A673 (cell line): ENCODE measurements at regions not wholly inside any gene's neighbourhood (a gene's known extent, or its start where the extent isn't known, plus 50 kb on each side); places are given as distances from the start of the nearest gene placed in this dataset.

Experiments used
- BruUV-seq: library from RNA; stranded (reverse); fragments of 400-500 nt; replicated peaks from 2 replicates; lab custom pipeline; 2021; lab: Mats Ljungman, UMichigan
- CTCF ChIA-PET: fragments of 300-600 bp; sonication (Branson Sonifier 250); formaldehyde crosslinking; loops from one replicate; lab custom pipeline; 2022; ENCODE audit warnings: antibody characterized with exemption; lab: Charles Lee
- POLR2A ChIA-PET: fragments of 300-600 bp; sonication (Branson Sonifier 250); formaldehyde crosslinking; loops from one replicate; lab custom pipeline; 2022; ENCODE audit warnings: antibody characterized with exemption; ENCODE audit not compliant: low non-redundant PET; lab: Charles Lee
- DNase-seq: peaks from one replicate; pipeline ENCODE4 v3.0.0-alpha.2; 2015; ENCODE audit warnings: low spot score
- H3K27ac ChIP-seq: fragments of 200-600 bp; sonication (generic); 2 replicates; pipeline ENCODE4 v1.5.1; 2016; ENCODE audit warnings: mixed run types, low read depth, mild to moderate bottlenecking, mixed read lengths, antibody characterized with exemption, low read length; ENCODE audit not compliant: poor library complexity, severe bottlenecking
- H3K27me3 ChIP-seq: fragments of 200-600 bp; sonication (generic); replicated peaks from 2 replicates; pipeline ENCODE4 v1.6.1; 2017; ENCODE audit warnings: mixed run types, low read depth, mild to moderate bottlenecking, mixed read lengths, antibody characterized with exemption, low read length; ENCODE audit not compliant: insufficient read depth, poor library complexity
- H3K36me3 ChIP-seq: fragments of 200-600 bp; sonication (generic); 2 replicates; pipeline ENCODE4 v1.6.1; 2016; ENCODE audit warnings: mixed run types, mild to moderate bottlenecking, mixed read lengths, antibody characterized with exemption, low read length; ENCODE audit not compliant: insufficient read depth, poor library complexity, severe bottlenecking
- H3K4me1 ChIP-seq: fragments of 200-600 bp; sonication (generic); 2 replicates; pipeline ENCODE4 v1.6.1; 2017; ENCODE audit warnings: mixed run types, mild to moderate bottlenecking, mixed read lengths, antibody characterized with exemption, low read length; ENCODE audit not compliant: insufficient read depth, poor library complexity, severe bottlenecking
- H3K4me3 ChIP-seq: fragments of 200-600 bp; sonication (generic); 2 replicates; pipeline ENCODE4 v1.5.1; 2016; ENCODE audit warnings: low read depth, mixed run types, mild to moderate bottlenecking, mixed read lengths, low read length; ENCODE audit not compliant: poor library complexity, severe bottlenecking
- H3K9me3 ChIP-seq: fragments of 200-600 bp; sonication (generic); 2 replicates; pipeline ENCODE4 v1.6.1; 2016; ENCODE audit warnings: mixed run types, low read depth, mild to moderate bottlenecking, mixed read lengths, antibody characterized with exemption, low read length; ENCODE audit not compliant: poor library complexity, severe bottlenecking
- EZH2 ChIP-seq: fragments of 200-600 bp; sonication (generic); IDR thresholded peaks from 2 replicates; pipeline ENCODE4 v1.6.1; 2017; ENCODE audit warnings: borderline replicate concordance, low read depth, mild to moderate bottlenecking, mixed read lengths, antibody characterized with exemption, low read length; ENCODE audit not compliant: poor library complexity, severe bottlenecking
- intact Hi-C: fragments of 100-400 bp; cut with micrococcal nuclease; formaldehyde crosslinking; loops from one replicate; pipeline ENCODE4 v1.10.0; 2022; ENCODE audit not compliant: unreplicated experiment
- TF ChIP-seq, protein P1 (sequence below): fragments of 300-800, 200-600 bp; sonication (generic); conservative IDR thresholded peaks from 2 replicates; pipeline ENCODE4 v1.5.1; 2017; ENCODE audit warnings: low read depth, mild to moderate bottlenecking, antibody characterized with exemption, low read length, moderate library complexity, mixed read lengths

DNA sequence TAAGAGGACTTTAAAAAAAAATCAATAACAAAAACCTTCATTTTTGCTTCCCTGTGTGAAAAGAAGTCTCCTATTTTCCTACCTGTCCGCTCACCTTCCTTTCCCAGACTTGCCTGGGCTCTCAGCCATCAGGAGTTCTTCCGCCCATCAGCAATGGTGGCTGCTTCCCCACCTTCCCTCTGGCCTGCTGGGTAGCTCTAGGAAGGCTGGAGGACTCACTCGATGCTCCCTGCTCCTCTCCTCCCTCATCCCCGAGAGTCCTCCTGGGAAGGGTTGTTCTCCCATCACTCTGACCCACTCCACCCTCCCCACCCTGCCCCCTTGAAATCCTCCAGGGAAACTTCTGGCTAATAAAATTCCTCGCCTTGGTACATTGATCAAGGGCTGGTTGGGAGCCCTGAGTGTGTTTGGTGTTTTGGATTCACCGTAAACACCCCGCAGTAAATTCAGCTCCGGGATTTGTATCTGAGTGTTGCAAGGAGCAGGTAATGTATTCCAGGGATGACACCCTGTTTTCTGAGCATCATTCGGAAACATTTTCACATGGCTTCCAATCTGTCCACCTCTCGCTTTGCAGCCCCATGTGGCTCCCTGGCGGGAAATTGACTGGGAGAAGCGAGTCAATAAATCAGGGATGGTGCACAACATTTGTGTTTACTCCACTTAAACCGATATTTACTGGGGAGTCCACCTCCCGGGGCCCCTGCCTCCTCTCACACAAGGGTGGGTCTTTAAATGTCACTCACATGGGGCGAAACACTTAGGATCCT lies 126.4 kb upstream of the SDK1 start:
- DNase-seq = no peak
- Histone ChIP-seq H3K36me3 (no peaks in the 10 kb centered on the region), H3K9me3 (no peaks in the 10 kb centered on the region), H3K27ac (no peak overlapping the region), H3K4me3 (no peak overlapping the region), H3K27me3 (peaks cover 3% of the 10 kb centered on the region), H3K4me1 (no peaks in the 10 kb centered on the region)
- intact Hi-C loops = no loop called here
- ChIA-PET CTCF (no interaction called here), POLR2A (no interaction called here)
- no TSS peak for BruUV-seq
- TF ChIP-seq, protein P1, sequence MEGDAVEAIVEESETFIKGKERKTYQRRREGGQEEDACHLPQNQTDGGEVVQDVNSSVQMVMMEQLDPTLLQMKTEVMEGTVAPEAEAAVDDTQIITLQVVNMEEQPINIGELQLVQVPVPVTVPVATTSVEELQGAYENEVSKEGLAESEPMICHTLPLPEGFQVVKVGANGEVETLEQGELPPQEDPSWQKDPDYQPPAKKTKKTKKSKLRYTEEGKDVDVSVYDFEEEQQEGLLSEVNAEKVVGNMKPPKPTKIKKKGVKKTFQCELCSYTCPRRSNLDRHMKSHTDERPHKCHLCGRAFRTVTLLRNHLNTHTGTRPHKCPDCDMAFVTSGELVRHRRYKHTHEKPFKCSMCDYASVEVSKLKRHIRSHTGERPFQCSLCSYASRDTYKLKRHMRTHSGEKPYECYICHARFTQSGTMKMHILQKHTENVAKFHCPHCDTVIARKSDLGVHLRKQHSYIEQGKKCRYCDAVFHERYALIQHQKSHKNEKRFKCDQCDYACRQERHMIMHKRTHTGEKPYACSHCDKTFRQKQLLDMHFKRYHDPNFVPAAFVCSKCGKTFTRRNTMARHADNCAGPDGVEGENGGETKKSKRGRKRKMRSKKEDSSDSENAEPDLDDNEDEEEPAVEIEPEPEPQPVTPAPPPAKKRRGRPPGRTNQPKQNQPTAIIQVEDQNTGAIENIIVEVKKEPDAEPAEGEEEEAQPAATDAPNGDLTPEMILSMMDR = no peak
- TF ChIP-seq EZH2 = no peak

DNA sequence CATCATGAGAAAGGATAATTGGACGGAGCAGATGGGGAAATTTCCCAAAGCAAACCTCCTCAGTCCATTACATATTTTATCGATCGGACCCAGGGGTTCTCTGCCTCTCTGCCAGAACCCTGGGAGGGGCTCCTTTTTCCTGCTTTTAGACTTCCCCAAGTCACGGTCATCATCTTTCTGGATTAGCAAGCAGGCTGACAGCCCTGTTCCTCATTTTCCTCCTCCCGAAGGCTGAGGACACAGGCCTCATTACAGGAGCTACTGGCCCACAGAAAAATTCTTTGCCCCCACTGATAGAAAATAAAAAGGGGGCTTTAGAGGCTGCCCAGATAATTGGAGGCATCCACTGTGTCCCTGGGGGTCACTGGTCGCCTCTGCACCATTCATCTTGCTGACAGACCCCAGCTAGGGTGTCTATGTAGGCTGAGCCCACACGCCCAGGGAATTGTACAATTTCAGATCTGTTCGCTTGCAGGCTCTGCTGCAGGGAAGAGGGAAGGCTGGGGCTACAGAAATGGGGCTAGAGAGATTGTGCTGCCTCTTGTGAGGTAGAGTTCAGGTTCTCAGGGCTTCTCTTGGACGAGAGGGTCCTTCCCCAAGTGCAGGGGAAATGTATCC lies 125.7 kb upstream of the SDK1 start:
- BruUV-seq = no TSS peak
- TF ChIP-seq, protein P1 = no peak
- TF ChIP-seq EZH2 = no peak
- Histone ChIP-seq H3K9me3 (no peaks in the 10 kb centered on the region), H3K27ac (no peak overlapping the region), H3K27me3 (peaks cover 3% of the 10 kb centered on the region), H3K36me3 (no peaks in the 10 kb centered on the region), H3K4me1 (no peaks in the 10 kb centered on the region), H3K4me3 (no peak overlapping the region)
- intact Hi-C loops = no loop called here
- CTCF ChIA-PET = no interaction called here
- POLR2A ChIA-PET = no interaction called here
- DNase-seq = no peak

DNA sequence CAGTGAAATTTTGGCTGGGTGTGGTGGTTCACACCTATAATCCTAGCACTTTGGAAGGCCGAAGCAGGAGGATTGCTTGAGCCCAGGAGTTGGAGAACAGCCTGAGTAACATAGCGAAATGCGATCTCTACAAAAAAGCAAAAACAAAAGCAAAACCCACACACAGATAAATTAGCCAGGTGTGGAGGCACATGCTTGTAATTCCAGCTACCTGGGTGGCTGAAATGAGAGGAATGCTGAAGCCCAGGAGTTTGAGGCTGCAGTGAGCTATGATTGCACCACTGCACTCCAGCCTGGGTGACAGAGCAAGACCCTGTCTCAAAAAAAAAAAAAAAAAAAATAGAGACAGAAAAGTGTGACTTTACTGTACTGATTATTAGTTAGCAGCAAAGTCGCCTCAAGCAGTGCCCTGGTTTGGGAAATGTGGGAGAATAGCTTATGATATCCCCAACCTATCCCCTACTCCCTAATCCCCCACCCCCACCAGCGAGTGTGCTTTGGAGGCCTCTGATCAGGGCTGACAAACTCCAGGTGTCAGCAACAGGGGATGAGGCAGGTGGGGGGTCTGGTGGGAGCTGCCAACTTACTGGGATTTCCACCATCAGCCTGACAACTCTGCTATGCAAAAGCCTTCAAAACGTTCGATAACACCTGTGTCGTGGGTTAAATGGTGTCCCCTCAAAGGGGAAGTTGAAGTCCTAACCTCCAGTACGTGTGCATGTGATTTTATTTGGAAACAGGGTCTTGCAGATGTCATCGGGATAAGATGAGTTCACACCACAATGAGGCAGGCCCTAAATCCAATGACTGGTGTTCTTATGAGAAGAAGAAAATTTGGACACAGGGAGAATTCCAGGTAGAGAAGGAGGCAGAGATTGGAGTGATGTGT lies 124.7 kb upstream of the SDK1 start:
- Histone ChIP-seq H3K36me3 (no peaks in the 10 kb centered on the region), H3K9me3 (no peaks in the 10 kb centered on the region), H3K27ac (no peak overlapping the region), H3K4me1 (no peaks in the 10 kb centered on the region), H3K4me3 (no peak overlapping the region), H3K27me3 (peaks cover 3% of the 10 kb centered on the region)
- ChIA-PET CTCF (no interaction called here), POLR2A (no interaction called here)
- no peak for DNase-seq
- no TSS peak for BruUV-seq
- TF ChIP-seq, protein P1 = no peak
- TF ChIP-seq EZH2 = no peak
- intact Hi-C loops = no loop called here
